RWPE2 (cell line): ENCODE measurements at regions not wholly inside any gene's neighbourhood (a gene's known extent, or its start where the extent isn't known, plus 50 kb on each side); places are given as distances from the start of the nearest gene placed in this dataset.
A peak's percentile ranks its signal among the peaks of the same experiment; 100 is the strongest.

Experiments used
- ATAC-seq: fragments of 200-7000 bp; cut with Tn5 transposase; 3 replicates; pipeline ENCODE4 v1.9.1; 2021; ENCODE audit warnings: low read depth
- DNase-seq: peaks from one replicate; pipeline ENCODE4 v3.0.0-alpha.2; 2020; ENCODE audit warnings: low spot score
- H3K27ac ChIP-seq: fragments of 450-650 bp; 2 replicates; pipeline ENCODE4 v1.5.1; 2017; ENCODE audit warnings: mild to moderate bottlenecking; ENCODE audit not compliant: poor library complexity, severe bottlenecking
- H3K27me3 ChIP-seq: fragments of 250-450 bp; sonication (Bioruptor Pico); 2 replicates; pipeline ENCODE4 v1.5.1; 2021; ENCODE audit warnings: mild to moderate bottlenecking, moderate library complexity; ENCODE audit not compliant: insufficient read depth, poor library complexity, severe bottlenecking
- H3K36me3 ChIP-seq: fragments of 250-450 bp; sonication (Bioruptor Pico); 2 replicates; pipeline ENCODE4 v1.5.1; 2020; ENCODE audit warnings: low read depth, mild to moderate bottlenecking, moderate library complexity
- H3K4me1 ChIP-seq: fragments of 250-450 bp; sonication (Bioruptor Pico); 2 replicates; pipeline ENCODE4 v1.5.1; 2021; ENCODE audit warnings: mild to moderate bottlenecking, moderate library complexity; ENCODE audit not compliant: insufficient read depth, poor library complexity, severe bottlenecking
- H3K4me3 ChIP-seq: fragments of 250-450 bp; sonication (Bioruptor Pico); 2 replicates; pipeline ENCODE4 v1.5.1; 2021; ENCODE audit warnings: mild to moderate bottlenecking, moderate library complexity; ENCODE audit not compliant: severe bottlenecking
- H3K9me3 ChIP-seq: fragments of 250-450 bp; sonication (Bioruptor Pico); 2 replicates; pipeline ENCODE4 v1.5.1; 2021; ENCODE audit warnings: mild to moderate bottlenecking, moderate library complexity; ENCODE audit not compliant: severe bottlenecking
- CTCF ChIP-seq: fragments of 450-650 bp; IDR thresholded peaks from one replicate; pipeline ENCODE4 v1.5.1; 2017; ENCODE audit warnings: mild to moderate bottlenecking, moderate library complexity; ENCODE audit not compliant: poor library complexity, severe bottlenecking

DNA sequence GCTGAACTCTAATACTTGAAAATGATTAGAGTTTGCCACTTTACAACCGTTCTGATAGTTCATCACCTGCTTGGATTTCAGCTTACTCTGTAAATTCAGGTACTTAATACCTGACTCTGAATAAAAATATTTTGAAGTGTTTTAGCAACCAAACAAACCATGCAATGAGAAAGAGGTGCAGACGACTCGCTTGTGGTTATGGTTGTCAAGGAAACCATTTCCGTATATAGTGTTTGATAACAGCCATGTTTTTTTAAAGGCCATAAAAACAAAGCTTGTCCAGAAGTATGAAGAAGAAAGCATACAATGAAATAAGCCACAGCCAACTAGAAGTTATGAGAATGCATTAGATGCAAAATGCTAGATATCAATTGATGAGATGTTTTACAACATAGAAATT is 167.2 kb upstream of the HMCN1 start:
- ATAC-seq (peak; percentile 25; the same call in 2 of the 3 replicates), DNase-seq (no peak)
- Histone ChIP-seq H3K27ac (peak overlapping the region; percentile 97), H3K27me3 (no peaks in the 10 kb centered on the region), H3K9me3 (no peaks in the 10 kb centered on the region), H3K36me3 (no peaks in the 10 kb centered on the region), H3K4me1 (peaks cover 68% of the 10 kb centered on the region), H3K4me3 (no peak overlapping the region)
- TF ChIP-seq CTCF: no peak

GRCh38 chr1:185565302-185565701 is 168.9 kb upstream of the HMCN1 start:
- H3K4me1 ChIP-seq: peaks cover 58% of the 10 kb centered on the region
- TF ChIP-seq CTCF: no peak
- DNase-seq: peak; percentile 89
- ATAC-seq: peak; percentile 95
- no peaks in the 10 kb centered on the region for H3K36me3 ChIP-seq
- H3K9me3 ChIP-seq: no peaks in the 10 kb centered on the region
- H3K27ac ChIP-seq: peak overlapping the region; percentile 97
- no peak overlapping the region for H3K4me3 ChIP-seq
- no peaks in the 10 kb centered on the region for H3K27me3 ChIP-seq

- no peak for ATAC-seq
- TF ChIP-seq CTCF: no peak
- Histone ChIP-seq H3K36me3 (no peaks in the 10 kb centered on the region), H3K4me3 (no peak overlapping the region), H3K27ac (peak overlapping the region; percentile 97), H3K27me3 (no peaks in the 10 kb centered on the region), H3K9me3 (no peaks in the 10 kb centered on the region), H3K4me1 (peaks cover 58% of the 10 kb centered on the region)
- no peak for DNase-seq
Observed at GRCh38 chr1:185564816-185565215, 169.4 kb upstream of the HMCN1 start.

- Histone ChIP-seq H3K36me3 (no peaks in the 10 kb centered on the region), H3K4me3 (no peak overlapping the region), H3K27ac (no peak overlapping the region), H3K9me3 (no peaks in the 10 kb centered on the region), H3K4me1 (peaks cover 44% of the 10 kb centered on the region), H3K27me3 (no peaks in the 10 kb centered on the region)
- TF ChIP-seq CTCF: no peak
- DNase-seq (no peak), ATAC-seq (no peak)
Observed at GRCh38 chr1:185562461-185563359, 171.5 kb upstream of the HMCN1 start.

GRCh38 chr1:185561629-185562028 is 172.6 kb upstream of the HMCN1 start:
- H3K9me3 ChIP-seq: no peaks in the 10 kb centered on the region
- H3K4me1 ChIP-seq: peaks cover 33% of the 10 kb centered on the region
- DNase-seq: no peak
- H3K27ac ChIP-seq: no peak overlapping the region
- no peaks in the 10 kb centered on the region for H3K27me3 ChIP-seq
- TF ChIP-seq CTCF: no peak
- no peaks in the 10 kb centered on the region for H3K36me3 ChIP-seq
- ATAC-seq: no peak
- H3K4me3 ChIP-seq: no peak overlapping the region
